ENCODE measurements at regions not wholly inside any gene's neighbourhood (a gene's known extent, or its start where the extent isn't known, plus 50 kb on each side); places are given as distances from the start of the nearest gene placed in this dataset.

DNA sequence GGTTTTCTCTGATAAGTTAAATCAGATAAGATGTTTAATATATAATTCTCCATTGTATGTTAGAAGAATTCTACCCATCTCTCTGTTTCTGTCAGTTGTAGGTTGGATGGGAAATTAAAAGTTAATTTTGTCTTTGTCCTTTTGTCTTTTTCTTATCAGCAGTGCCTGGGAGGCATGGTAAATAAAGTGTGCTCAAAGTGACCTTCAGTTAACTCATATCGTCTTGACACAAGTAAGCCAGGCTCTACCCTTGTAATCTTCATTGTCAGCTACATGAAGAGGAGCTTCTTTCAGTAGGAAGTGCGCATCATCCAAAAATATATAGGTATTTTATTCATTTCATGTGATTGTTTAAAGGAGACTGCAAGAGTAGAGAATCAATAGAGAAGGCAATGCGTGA lies 138.9 kb upstream of the NRIP1 start (continued):
- TF ChIP-seq ZNF552 (CRISPR knock-in tag; IDR thresholded peaks at IDR 0.05; ENCODE audit: borderline replicate concordance) (no peak), SYNCRIP (IDR thresholded peaks at IDR 0.05; ENCODE audit: insufficient read depth, low read depth, low read length) (no peak), CREM (IDR thresholded peaks at IDR 0.05) (no peak), CREM (CRISPR knock-in tag; IDR thresholded peaks at IDR 0.05) (no peak), PAF1 (CRISPR knock-in tag; IDR thresholded peaks at IDR 0.05) (no peak), SOX5 (CRISPR knock-in tag; IDR thresholded peaks at IDR 0.05; ENCODE audit: borderline replicate concordance) (peak; percentile 53; the same call in 1 of the 2 replicates), SOX13 (IDR thresholded peaks at IDR 0.05) (no peak; the same call in 1 of the 2 replicates), SOX13 (CRISPR knock-in tag; conservative IDR thresholded peaks at IDR 0.05 in 1 of 2, IDR thresholded peaks at IDR 0.05 in 1 of 2) (peak in 1 of 2 experiments; percentile 87; a peak in 2 of 4 replicates)
- TF ChIP-seq, protein P1, sequence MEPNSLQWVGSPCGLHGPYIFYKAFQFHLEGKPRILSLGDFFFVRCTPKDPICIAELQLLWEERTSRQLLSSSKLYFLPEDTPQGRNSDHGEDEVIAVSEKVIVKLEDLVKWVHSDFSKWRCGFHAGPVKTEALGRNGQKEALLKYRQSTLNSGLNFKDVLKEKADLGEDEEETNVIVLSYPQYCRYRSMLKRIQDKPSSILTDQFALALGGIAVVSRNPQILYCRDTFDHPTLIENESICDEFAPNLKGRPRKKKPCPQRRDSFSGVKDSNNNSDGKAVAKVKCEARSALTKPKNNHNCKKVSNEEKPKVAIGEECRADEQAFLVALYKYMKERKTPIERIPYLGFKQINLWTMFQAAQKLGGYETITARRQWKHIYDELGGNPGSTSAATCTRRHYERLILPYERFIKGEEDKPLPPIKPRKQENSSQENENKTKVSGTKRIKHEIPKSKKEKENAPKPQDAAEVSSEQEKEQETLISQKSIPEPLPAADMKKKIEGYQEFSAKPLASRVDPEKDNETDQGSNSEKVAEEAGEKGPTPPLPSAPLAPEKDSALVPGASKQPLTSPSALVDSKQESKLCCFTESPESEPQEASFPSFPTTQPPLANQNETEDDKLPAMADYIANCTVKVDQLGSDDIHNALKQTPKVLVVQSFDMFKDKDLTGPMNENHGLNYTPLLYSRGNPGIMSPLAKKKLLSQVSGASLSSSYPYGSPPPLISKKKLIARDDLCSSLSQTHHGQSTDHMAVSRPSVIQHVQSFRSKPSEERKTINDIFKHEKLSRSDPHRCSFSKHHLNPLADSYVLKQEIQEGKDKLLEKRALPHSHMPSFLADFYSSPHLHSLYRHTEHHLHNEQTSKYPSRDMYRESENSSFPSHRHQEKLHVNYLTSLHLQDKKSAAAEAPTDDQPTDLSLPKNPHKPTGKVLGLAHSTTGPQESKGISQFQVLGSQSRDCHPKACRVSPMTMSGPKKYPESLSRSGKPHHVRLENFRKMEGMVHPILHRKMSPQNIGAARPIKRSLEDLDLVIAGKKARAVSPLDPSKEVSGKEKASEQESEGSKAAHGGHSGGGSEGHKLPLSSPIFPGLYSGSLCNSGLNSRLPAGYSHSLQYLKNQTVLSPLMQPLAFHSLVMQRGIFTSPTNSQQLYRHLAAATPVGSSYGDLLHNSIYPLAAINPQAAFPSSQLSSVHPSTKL (CRISPR knock-in tag; IDR thresholded peaks at IDR 0.05) = peak; percentile 61

DNA sequence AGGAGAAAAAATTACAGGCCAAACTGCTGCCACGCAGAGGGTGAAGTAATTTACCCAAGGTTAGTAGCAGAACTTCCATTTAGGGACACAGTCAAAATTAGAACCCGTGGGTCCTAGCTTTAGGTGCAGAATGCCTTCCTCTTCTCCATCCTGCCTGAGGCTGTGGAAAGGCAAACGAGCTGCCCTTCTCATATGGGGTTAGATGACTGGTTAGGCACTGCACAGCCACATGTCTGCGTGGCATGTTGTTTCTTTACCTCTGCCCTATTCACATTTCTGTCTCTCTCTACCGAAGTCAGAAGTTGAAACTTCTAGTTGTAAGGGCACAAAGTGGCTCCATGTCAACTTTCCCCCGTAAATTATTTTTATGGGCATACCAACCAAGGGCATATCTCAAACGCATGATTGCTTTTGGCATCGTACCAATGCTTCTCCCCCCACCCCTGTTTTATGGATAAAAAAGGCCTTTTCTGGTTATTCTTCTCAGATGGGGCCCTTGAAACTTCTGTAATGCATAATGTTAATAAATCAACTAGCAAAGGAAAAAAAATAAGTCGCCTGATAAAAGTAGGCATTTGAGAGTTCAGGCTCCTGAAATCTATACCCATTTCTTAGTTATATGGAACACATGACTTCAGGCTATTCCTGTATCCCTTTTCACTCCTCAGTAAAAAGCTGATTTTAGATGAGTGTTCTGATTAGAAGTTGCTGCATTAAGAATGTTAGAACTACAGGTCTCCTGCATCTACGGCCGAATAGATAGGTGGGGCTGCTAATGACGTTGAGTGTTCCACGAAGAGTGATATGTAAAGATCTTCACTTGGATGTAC lies 139.6 kb upstream of the NRIP1 start:
- no peak overlapping the region for H2AFZ ChIP-seq (ENCODE audit: low read length)
- TF ChIP-seq, protein P2, sequence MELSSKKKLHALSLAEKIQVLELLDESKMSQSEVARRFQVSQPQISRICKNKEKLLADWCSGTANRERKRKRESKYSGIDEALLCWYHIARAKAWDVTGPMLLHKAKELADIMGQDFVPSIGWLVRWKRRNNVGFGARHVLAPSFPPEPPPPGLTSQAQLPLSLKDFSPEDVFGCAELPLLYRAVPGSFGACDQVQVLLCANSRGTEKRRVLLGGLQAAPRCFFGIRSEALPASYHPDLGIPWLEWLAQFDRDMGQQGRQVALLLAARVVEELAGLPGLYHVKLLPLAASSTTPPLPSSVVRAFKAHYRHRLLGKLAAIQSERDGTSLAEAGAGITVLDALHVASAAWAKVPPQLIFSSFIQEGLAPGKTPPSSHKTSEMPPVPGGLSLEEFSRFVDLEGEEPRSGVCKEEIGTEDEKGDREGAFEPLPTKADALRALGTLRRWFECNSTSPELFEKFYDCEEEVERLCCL (CRISPR knock-in tag; IDR thresholded peaks at IDR 0.05; ENCODE audit: borderline replicate concordance) = no peak
- TF ChIP-seq, protein P3, sequence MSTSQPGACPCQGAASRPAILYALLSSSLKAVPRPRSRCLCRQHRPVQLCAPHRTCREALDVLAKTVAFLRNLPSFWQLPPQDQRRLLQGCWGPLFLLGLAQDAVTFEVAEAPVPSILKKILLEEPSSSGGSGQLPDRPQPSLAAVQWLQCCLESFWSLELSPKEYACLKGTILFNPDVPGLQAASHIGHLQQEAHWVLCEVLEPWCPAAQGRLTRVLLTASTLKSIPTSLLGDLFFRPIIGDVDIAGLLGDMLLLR (CRISPR knock-in tag; IDR thresholded peaks at IDR 0.05) = no peak
- TF ChIP-seq, protein P4, sequence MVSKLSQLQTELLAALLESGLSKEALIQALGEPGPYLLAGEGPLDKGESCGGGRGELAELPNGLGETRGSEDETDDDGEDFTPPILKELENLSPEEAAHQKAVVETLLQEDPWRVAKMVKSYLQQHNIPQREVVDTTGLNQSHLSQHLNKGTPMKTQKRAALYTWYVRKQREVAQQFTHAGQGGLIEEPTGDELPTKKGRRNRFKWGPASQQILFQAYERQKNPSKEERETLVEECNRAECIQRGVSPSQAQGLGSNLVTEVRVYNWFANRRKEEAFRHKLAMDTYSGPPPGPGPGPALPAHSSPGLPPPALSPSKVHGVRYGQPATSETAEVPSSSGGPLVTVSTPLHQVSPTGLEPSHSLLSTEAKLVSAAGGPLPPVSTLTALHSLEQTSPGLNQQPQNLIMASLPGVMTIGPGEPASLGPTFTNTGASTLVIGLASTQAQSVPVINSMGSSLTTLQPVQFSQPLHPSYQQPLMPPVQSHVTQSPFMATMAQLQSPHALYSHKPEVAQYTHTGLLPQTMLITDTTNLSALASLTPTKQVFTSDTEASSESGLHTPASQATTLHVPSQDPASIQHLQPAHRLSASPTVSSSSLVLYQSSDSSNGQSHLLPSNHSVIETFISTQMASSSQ (IDR thresholded peaks at IDR 0.05; ENCODE audit: low read depth) = no peak
- TF ChIP-seq, protein P4 (CRISPR knock-in tag; IDR thresholded peaks at IDR 0.05; ENCODE audit: borderline replicate concordance) = no peak

More for the DNA sequence above, 139.6 kb upstream of the NRIP1 start:
- in situ Hi-C loops (cut with HindIII; ENCODE audit: extremely low pct_ligation_motif_present, low pct_unique_long_range_greater_than_20kb) (no loop called here), intact Hi-C loops (cut with micrococcal nuclease; ENCODE audit: unreplicated experiment) (no loop called here)
- ChIA-PET CTCF (ENCODE audit: low intra/inter-chr PET ratio, low total read pairs) (no interaction called here), POLR2A (no interaction called here)
- no TSS peak for BruUV-seq (replicated peaks)
- no peak overlapping the region for H3K4me3 ChIP-seq (replicated peaks in 1 of 3; ENCODE audit: insufficient read depth in 1 of 3, low read depth in 2 of 3, low read length in 3 of 3)
- H3K9me3 ChIP-seq (ENCODE audit: low read length) = no peaks in the 10 kb centered on the region
- no peaks in the 10 kb centered on the region for H3K27me3 ChIP-seq (ENCODE audit: control insufficient read depth in 1 of 2, insufficient read depth in 2 of 2, low read length in 2 of 2)
- no peaks in the 10 kb centered on the region for H3K36me3 ChIP-seq (replicated peaks in 1 of 2; ENCODE audit: control insufficient read depth in 1 of 2, insufficient read depth in 2 of 2, low read length in 2 of 2)
- ATAC-seq (no peak), DNase-seq (ENCODE audit: low spot score) (no peak), FAIRE-seq (no peak)
- H4K20me1 ChIP-seq (ENCODE audit: insufficient read depth, low read length) = no peaks in the 10 kb centered on the region
- H3K27ac ChIP-seq (ENCODE audit: extremely low read length, insufficient read depth, low read length) = peak overlapping the region; percentile 3
- H3K4me1 ChIP-seq (ENCODE audit: insufficient read depth, low read length) = peaks cover 71% of the 10 kb centered on the region
- 0 out of 2 replicates have a peak overlapping the region, but pooled peaks have one; percentile 14 for H3K4me2 ChIP-seq (ENCODE audit: low read depth, low read length)
- 84% methylated on average over 13 of the region's 13 CpGs for WGBS (ENCODE audit: low lambda C conversion rate)
- H3K9ac ChIP-seq (ENCODE audit: insufficient read depth, low read depth, low read length) = no peak overlapping the region
- no peaks in the 10 kb centered on the region for H3K79me2 ChIP-seq (ENCODE audit: insufficient read depth, low read length)
